Smooth muscle cell (in vitro differentiated cells): ENCODE measurements at regions not wholly inside any gene's neighbourhood (a gene's known extent, or its start where the extent isn't known, plus 50 kb on each side); places are given as distances from the start of the nearest gene placed in this dataset.
A peak's percentile ranks its signal among the peaks of the same experiment; 100 is the strongest.

Source experiments
- DNase-seq: peaks from one replicate; lab custom pipeline; 2025; ENCODE audit not compliant: unreplicated experiment; lab: John Stamatoyannopoulos, UW
- H2AFZ ChIP-seq: fragments of 200-600 bp; sonication (generic); 2 replicates; pipeline ENCODE4 v1.6.0; 2016; ENCODE audit warnings: antibody characterized with exemption, low read depth, mild to moderate bottlenecking
- H3F3A ChIP-seq: fragments of 200-600 bp; sonication (generic); 2 replicates; pipeline ENCODE4 v1.6.0; 2017; ENCODE audit warnings: antibody characterized with exemption, low read depth
- H3K27ac ChIP-seq: fragments of 200-600 bp; sonication (generic); 2 replicates; pipeline ENCODE4 v1.5.1; 2016; ENCODE audit warnings: low read depth, mild to moderate bottlenecking
- H3K27me3 ChIP-seq: fragments of 200-600 bp; sonication (generic); 2 replicates; pipeline ENCODE4 v1.6.1; 2016; ENCODE audit warnings: low read depth, mild to moderate bottlenecking
- H3K36me3 ChIP-seq: fragments of 200-600 bp; sonication (generic); 2 replicates; pipeline ENCODE4 v1.5.1; 2016; ENCODE audit warnings: low read depth
- H3K4me1 ChIP-seq: fragments of 200-600 bp; sonication (generic); 2 replicates; pipeline ENCODE4 v1.5.1; 2016; ENCODE audit warnings: low read depth
- H3K4me2 ChIP-seq: fragments of 200-600 bp; sonication (generic); 2 replicates; pipeline ENCODE4 v1.6.0; 2016; ENCODE audit warnings: mild to moderate bottlenecking
- H3K4me3 ChIP-seq: fragments of 200-600 bp; sonication (generic); 2 replicates; pipeline ENCODE4 v1.5.1; 2016; ENCODE audit warnings: mild to moderate bottlenecking
- H3K79me2 ChIP-seq: fragments of 200-600 bp; sonication (generic); 2 replicates; pipeline ENCODE4 v1.6.0; 2016; ENCODE audit warnings: low read depth, mild to moderate bottlenecking
- H3K9ac ChIP-seq: fragments of 200-600 bp; sonication (generic); 2 replicates; pipeline ENCODE4 v1.6.0; 2016; ENCODE audit warnings: low read depth
- H3K9me3 ChIP-seq: fragments of 200-600 bp; sonication (generic); replicated peaks from 2 replicates; pipeline ENCODE4 v1.5.1; 2016; ENCODE audit warnings: low read depth
- H4K20me1 ChIP-seq: fragments of 200-600 bp; sonication (generic); 2 replicates; pipeline ENCODE4 v1.6.0; 2016; ENCODE audit warnings: low read depth
- CTCF ChIP-seq: fragments of 200-600 bp; sonication (generic); IDR thresholded peaks from 2 replicates; pipeline ENCODE4 v1.5.1; 2017; ENCODE audit warnings: borderline replicate concordance, mild to moderate bottlenecking, antibody characterized with exemption; ENCODE audit not compliant: insufficient read depth, poor library complexity, severe bottlenecking
- WGBS: methylation state at CpG from one replicate; pipeline ENCODE4 v1.1.7; 2016; ENCODE audit warnings: low lambda C conversion rate; 5-methylcytosine and 5-hydroxymethylcytosine counted together

DNA sequence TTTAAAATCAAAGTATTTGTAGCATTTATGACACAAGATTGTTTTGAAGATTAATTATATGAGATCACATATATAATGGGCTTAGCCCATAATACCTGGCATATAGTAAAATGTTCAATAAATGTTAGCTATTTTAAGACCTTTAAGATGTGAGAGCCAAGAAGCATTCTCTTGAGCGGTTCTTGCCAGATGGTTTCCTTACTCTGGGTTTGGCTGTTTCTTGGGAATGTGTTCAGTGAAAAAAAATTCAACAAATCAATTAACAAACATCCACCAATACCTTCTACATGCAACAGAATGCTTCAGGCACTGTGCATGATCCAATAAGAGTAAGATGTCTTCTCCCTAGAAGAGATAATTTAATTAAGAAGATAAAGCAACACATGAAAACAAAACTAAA is 230.4 kb downstream of the CMPK2 start:
- no peak overlapping the region for H3K4me3 ChIP-seq
- no peak overlapping the region for H3K4me2 ChIP-seq
- no peak for TF ChIP-seq CTCF
- no peaks in the 10 kb centered on the region for H3F3A ChIP-seq
- H3K79me2 ChIP-seq, result no peaks in the 10 kb centered on the region
- H3K9me3 ChIP-seq, result no peaks in the 10 kb centered on the region
- no peak for DNase-seq
- H2AFZ ChIP-seq, result no peak overlapping the region
- no peak overlapping the region for H3K9ac ChIP-seq
- peaks cover 6% of the 10 kb centered on the region for H3K4me1 ChIP-seq
- no peaks in the 10 kb centered on the region for H3K36me3 ChIP-seq
- no peak overlapping the region for H3K27ac ChIP-seq
- no peaks in the 10 kb centered on the region for H4K20me1 ChIP-seq
- 100% methylated on average over 1 of the region's 1 CpG for whole genome bisulfite sequencing
- no peaks in the 10 kb centered on the region for H3K27me3 ChIP-seq

GRCh38 chr2:6637330-6637729 is 228.4 kb downstream of the CMPK2 start:
- Histone ChIP-seq H3K27me3 (no peaks in the 10 kb centered on the region), H3K4me2 (no peak overlapping the region), H3K4me1 (peaks cover 14% of the 10 kb centered on the region), H3K4me3 (no peak overlapping the region), H4K20me1 (no peaks in the 10 kb centered on the region), H3K9me3 (no peaks in the 10 kb centered on the region), H3K79me2 (no peaks in the 10 kb centered on the region), H3K36me3 (no peaks in the 10 kb centered on the region), H3K9ac (no peak overlapping the region), H2AFZ (no peak overlapping the region), H3F3A (no peaks in the 10 kb centered on the region), H3K27ac (no peak overlapping the region)
- WGBS, result 33% methylated on average over 2 of the region's 2 CpGs
- no peak for DNase-seq
- TF ChIP-seq CTCF, result no peak

DNA sequence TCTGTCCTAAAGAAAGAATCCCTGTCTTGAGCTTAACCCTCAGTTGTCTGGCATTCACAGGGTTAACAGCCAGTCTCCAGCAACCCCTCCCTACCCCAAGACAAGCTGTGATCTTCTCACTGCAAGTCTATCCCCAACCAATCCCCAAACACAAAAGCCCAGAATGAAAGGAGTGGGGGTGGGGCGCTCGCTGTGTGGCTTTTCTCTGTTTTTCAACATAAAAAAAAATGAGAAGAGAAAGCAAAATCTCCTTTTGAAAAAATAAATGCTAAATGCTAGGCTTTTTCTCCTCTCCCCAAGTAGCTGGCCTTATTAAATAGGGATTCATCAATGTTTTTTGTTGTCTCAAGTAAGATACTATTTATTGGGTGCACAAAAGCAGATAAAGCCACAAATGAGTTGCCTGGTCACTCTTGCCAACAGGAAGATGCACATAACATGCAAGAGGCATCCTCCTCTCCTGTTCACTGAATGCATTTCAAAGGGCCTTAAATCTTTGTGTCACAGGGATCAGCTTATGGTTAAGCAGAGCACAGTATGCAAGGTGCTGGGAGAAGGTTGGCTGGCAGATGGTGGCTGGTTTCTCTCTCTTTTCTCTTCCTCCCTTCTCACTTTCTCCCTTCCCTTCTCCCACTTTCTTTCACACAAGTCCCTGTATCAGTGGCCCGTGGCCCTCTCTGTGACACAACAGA is 225.6 kb downstream of the CMPK2 start:
- H3K27me3 ChIP-seq, result no peaks in the 10 kb centered on the region
- DNase-seq, result no peak
- H3K36me3 ChIP-seq, result no peaks in the 10 kb centered on the region
- 11% methylated on average over 3 of the region's 3 CpGs for WGBS
- H3K9me3 ChIP-seq, result no peaks in the 10 kb centered on the region
- no peaks in the 10 kb centered on the region for H3F3A ChIP-seq
- H3K27ac ChIP-seq, result no peak overlapping the region
- H3K79me2 ChIP-seq, result no peaks in the 10 kb centered on the region
- H2AFZ ChIP-seq, result peak overlapping the region; percentile 22
- no peak overlapping the region for H3K4me3 ChIP-seq
- peaks cover 14% of the 10 kb centered on the region for H3K4me1 ChIP-seq
- no peak for TF ChIP-seq CTCF
- no peak overlapping the region for H3K9ac ChIP-seq
- H4K20me1 ChIP-seq, result no peaks in the 10 kb centered on the region
- H3K4me2 ChIP-seq, result peak overlapping the region; percentile 7

- Histone ChIP-seq H3K27ac (no peak overlapping the region), H3K36me3 (no peaks in the 10 kb centered on the region), H3K79me2 (no peaks in the 10 kb centered on the region), H3K9ac (no peak overlapping the region), H3K4me3 (no peak overlapping the region), H4K20me1 (no peaks in the 10 kb centered on the region), H3K4me2 (no peak overlapping the region), H3F3A (no peaks in the 10 kb centered on the region), H3K9me3 (no peaks in the 10 kb centered on the region), H2AFZ (peak overlapping the region; percentile 22), H3K4me1 (peaks cover 14% of the 10 kb centered on the region), H3K27me3 (no peaks in the 10 kb centered on the region)
- WGBS, result 52% methylated on average over 1 of the region's 1 CpG
- TF ChIP-seq CTCF, result no peak
- DNase-seq, result no peak
Measured at GRCh38 chr2:6640621-6641015, 225.1 kb downstream of the CMPK2 start.
